PFSK-1 (cell line): ENCODE measurements at regions not wholly inside any gene's neighbourhood (a gene's known extent, or its start where the extent isn't known, plus 50 kb on each side); places are given as distances from the start of the nearest gene placed in this dataset.

Experiments used
- FOXP2 ChIP-seq: optimal IDR thresholded peaks from 2 replicates; pipeline ENCODE3; 2011; ENCODE audit warnings: borderline replicate concordance, control low read depth, inconsistent platforms; ENCODE audit not compliant: insufficient read depth; ENCODE audit errors: extremely low read length, extremely low read depth
- POLR2AphosphoS5 ChIP-seq: IDR thresholded peaks from 2 replicates; pipeline ENCODE4 v1.6.1; 2012; ENCODE audit warnings: low read depth, mild to moderate bottlenecking, control low read depth, low read length, moderate library complexity
- REST ChIP-seq, 2 experiments: IDR thresholded peaks; 2 replicates each; pipeline versions ENCODE4 v1.6.1 to v1.8.0; 2011 to 2012; ENCODE audit warnings: low read depth in 2 of 2, low read length in 2 of 2, control low read depth in 1 of 2, inconsistent platforms in 1 of 2, mild to moderate bottlenecking in 1 of 2, moderate library complexity in 1 of 2; ENCODE audit not compliant: insufficient read depth in 1 of 2
- SIN3A ChIP-seq: IDR thresholded peaks from 2 replicates; pipeline ENCODE4 v1.6.1; 2012; ENCODE audit warnings: mild to moderate bottlenecking, low read length, moderate library complexity, borderline replicate concordance; ENCODE audit not compliant: insufficient read depth
- TAF1 ChIP-seq: IDR thresholded peaks from 2 replicates; pipeline ENCODE4 v1.6.1; 2012; ENCODE audit warnings: low read length, control low read depth, borderline replicate concordance; ENCODE audit not compliant: insufficient read depth

- TF ChIP-seq FOXP2 (no peak), SIN3A (no peak), REST (IDR thresholded peaks at IDR 0.05; ENCODE audit: insufficient read depth in 1 of 2, low read depth in 2 of 2, low read length in 2 of 2) (no peak), POLR2AphosphoS5 (no peak), TAF1 (no peak)
Measured at GRCh38 chr21:32949701-32950100, 76.0 kb upstream of the OLIG2 start.

- TF ChIP-seq TAF1 (no peak), POLR2AphosphoS5 (no peak), FOXP2 (no peak), SIN3A (no peak), REST (IDR thresholded peaks at IDR 0.05; ENCODE audit: insufficient read depth in 1 of 2, low read depth in 2 of 2, low read length in 2 of 2) (no peak)
Measured at GRCh38 chr21:32951041-32951440, 74.7 kb upstream of the OLIG2 start.

- TF ChIP-seq REST (IDR thresholded peaks at IDR 0.05; ENCODE audit: insufficient read depth in 1 of 2, low read depth in 2 of 2, low read length in 2 of 2): no peak
- TF ChIP-seq TAF1: no peak
- TF ChIP-seq POLR2AphosphoS5: no peak
- no peak for TF ChIP-seq FOXP2
- no peak for TF ChIP-seq SIN3A
Measured at GRCh38 chr21:32954353-32954752, 71.4 kb upstream of the OLIG2 start.

- no peak for TF ChIP-seq FOXP2
- TF ChIP-seq TAF1: no peak
- no peak for TF ChIP-seq SIN3A
Measured at GRCh38 chr21:32955311-32956060, 70.2 kb upstream of the OLIG2 start.

- TF ChIP-seq FOXP2 (no peak), POLR2AphosphoS5 (no peak), TAF1 (no peak), REST (IDR thresholded peaks at IDR 0.05; ENCODE audit: insufficient read depth in 1 of 2, low read depth in 2 of 2, low read length in 2 of 2) (no peak), SIN3A (no peak)
Measured at GRCh38 chr21:32956061-32956656, 69.6 kb upstream of the OLIG2 start.
